ENCODE measurements at regions not wholly inside any gene's neighbourhood (a gene's known extent, or its start where the extent isn't known, plus 50 kb on each side); places are given as distances from the start of the nearest gene placed in this dataset.
A peak's percentile ranks its signal among the peaks of the same experiment; 100 is the strongest.

GRCh38 chr5:143920772-143921171, 108.8 kb downstream of the HMHB1 start:
- CTCF ChIA-PET, result no interaction called here
- in situ Hi-C loops (cut with MboI), result no loop called here
- Histone ChIP-seq H3K4me1 (ENCODE audit: control insufficient read depth, insufficient read depth, low read length) (no peaks in the 10 kb centered on the region), H3K36me3 (ENCODE audit: control insufficient read depth in 2 of 2, insufficient read depth in 2 of 2, low read length in 1 of 2) (no peaks in the 10 kb centered on the region), H3K9me3 (replicated peaks; ENCODE audit: control insufficient read depth, insufficient read depth, low read length) (no peaks in the 10 kb centered on the region), H3K4me3 (no peak overlapping the region), H3K9ac (ENCODE audit: control insufficient read depth, insufficient read depth, low read length) (no peak overlapping the region), H3K4me2 (ENCODE audit: control insufficient read depth, insufficient read depth) (no peak overlapping the region), H2AFZ (ENCODE audit: control insufficient read depth, low read depth, low read length) (no peak overlapping the region), H3K79me2 (ENCODE audit: control insufficient read depth, insufficient read depth, low read length) (no peaks in the 10 kb centered on the region), H4K20me1 (ENCODE audit: control insufficient read depth, insufficient read depth) (no peaks in the 10 kb centered on the region), H3K27me3 (replicated peaks in 1 of 2; ENCODE audit: control insufficient read depth in 2 of 2, insufficient read depth in 2 of 2, low read length in 1 of 2) (no peaks in the 10 kb centered on the region), H3K27ac (ENCODE audit: control insufficient read depth, insufficient read depth) (no peak overlapping the region)
- no peak for DNase-seq (ENCODE audit: low read depth, low spot score)
- RAD21 ChIA-PET (ENCODE audit: unreplicated experiment), result no interaction called here
- intact Hi-C loops (cut with micrococcal nuclease; ENCODE audit: unreplicated experiment), result no loop called here
- 100% methylated on average over 1 of the region's 1 CpG for WGBS (ENCODE audit: insufficient coverage, insufficient replicate concordance, low lambda C conversion rate, missing lambda C conversion rate)
- SMC1A ChIA-PET (ENCODE audit: uncharacterized antibody, unreplicated experiment), result interaction anchor here (1.2 kb wide), 1 partner anchor 15 kb away, joined by 3 read pairs; no protein-coding TSS in a partner anchor
- peak; percentile 26; the same call in 2 of the 3 replicates for ATAC-seq
- no peak for FAIRE-seq
- POLR2A ChIA-PET, result no interaction called here
- no TSS peak for BruUV-seq (replicated peaks)
- TF ChIP-seq POLR2A (IDR thresholded peaks at IDR 0.05; ENCODE audit: low read depth, low read length) (no peak), FOS (IDR thresholded peaks at IDR 0.05; ENCODE audit: borderline replicate concordance, extremely low read depth, insufficient read length) (no peak), TCF7 (IDR thresholded peaks at IDR 0.05; ENCODE audit: borderline replicate concordance) (no peak), ESRRA (IDR thresholded peaks at IDR 0.05; ENCODE audit: low read length) (no peak), NR2C2 (IDR thresholded peaks at IDR 0.05; ENCODE audit: borderline replicate concordance, control insufficient read depth, insufficient read length, low read depth) (no peak), YY1 (IDR thresholded peaks at IDR 0.05; ENCODE audit: low read depth, low read length) (no peak), YBX1 (IDR thresholded peaks at IDR 0.05) (no peak), SUPT20H (IDR thresholded peaks at IDR 0.05; ENCODE audit: borderline replicate concordance, control insufficient read depth, low read depth, low read length) (no peak), ZNF687 (IDR thresholded peaks at IDR 0.05) (no peak), PKNOX1 (IDR thresholded peaks at IDR 0.05) (no peak), NFIC (IDR thresholded peaks at IDR 0.05; ENCODE audit: low read depth, low read length) (no peak), EED (IDR thresholded peaks at IDR 0.05; ENCODE audit: low read depth) (no peak)
- TF ChIP-seq, protein P1, sequence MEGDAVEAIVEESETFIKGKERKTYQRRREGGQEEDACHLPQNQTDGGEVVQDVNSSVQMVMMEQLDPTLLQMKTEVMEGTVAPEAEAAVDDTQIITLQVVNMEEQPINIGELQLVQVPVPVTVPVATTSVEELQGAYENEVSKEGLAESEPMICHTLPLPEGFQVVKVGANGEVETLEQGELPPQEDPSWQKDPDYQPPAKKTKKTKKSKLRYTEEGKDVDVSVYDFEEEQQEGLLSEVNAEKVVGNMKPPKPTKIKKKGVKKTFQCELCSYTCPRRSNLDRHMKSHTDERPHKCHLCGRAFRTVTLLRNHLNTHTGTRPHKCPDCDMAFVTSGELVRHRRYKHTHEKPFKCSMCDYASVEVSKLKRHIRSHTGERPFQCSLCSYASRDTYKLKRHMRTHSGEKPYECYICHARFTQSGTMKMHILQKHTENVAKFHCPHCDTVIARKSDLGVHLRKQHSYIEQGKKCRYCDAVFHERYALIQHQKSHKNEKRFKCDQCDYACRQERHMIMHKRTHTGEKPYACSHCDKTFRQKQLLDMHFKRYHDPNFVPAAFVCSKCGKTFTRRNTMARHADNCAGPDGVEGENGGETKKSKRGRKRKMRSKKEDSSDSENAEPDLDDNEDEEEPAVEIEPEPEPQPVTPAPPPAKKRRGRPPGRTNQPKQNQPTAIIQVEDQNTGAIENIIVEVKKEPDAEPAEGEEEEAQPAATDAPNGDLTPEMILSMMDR (IDR thresholded peaks at IDR 0.05 in 2 of 3, conservative IDR thresholded peaks at IDR 0.05 in 1 of 3; ENCODE audit: control insufficient read depth in 2 of 3, extremely low read depth in 1 of 3, insufficient read depth in 1 of 3, low read depth in 3 of 3, low read length in 3 of 3), result no peak
- TF ChIP-seq, protein P2, sequence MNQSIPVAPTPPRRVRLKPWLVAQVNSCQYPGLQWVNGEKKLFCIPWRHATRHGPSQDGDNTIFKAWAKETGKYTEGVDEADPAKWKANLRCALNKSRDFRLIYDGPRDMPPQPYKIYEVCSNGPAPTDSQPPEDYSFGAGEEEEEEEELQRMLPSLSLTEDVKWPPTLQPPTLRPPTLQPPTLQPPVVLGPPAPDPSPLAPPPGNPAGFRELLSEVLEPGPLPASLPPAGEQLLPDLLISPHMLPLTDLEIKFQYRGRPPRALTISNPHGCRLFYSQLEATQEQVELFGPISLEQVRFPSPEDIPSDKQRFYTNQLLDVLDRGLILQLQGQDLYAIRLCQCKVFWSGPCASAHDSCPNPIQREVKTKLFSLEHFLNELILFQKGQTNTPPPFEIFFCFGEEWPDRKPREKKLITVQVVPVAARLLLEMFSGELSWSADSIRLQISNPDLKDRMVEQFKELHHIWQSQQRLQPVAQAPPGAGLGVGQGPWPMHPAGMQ (IDR thresholded peaks at IDR 0.05; ENCODE audit: borderline replicate concordance), result no peak
- TF ChIP-seq, protein P3, sequence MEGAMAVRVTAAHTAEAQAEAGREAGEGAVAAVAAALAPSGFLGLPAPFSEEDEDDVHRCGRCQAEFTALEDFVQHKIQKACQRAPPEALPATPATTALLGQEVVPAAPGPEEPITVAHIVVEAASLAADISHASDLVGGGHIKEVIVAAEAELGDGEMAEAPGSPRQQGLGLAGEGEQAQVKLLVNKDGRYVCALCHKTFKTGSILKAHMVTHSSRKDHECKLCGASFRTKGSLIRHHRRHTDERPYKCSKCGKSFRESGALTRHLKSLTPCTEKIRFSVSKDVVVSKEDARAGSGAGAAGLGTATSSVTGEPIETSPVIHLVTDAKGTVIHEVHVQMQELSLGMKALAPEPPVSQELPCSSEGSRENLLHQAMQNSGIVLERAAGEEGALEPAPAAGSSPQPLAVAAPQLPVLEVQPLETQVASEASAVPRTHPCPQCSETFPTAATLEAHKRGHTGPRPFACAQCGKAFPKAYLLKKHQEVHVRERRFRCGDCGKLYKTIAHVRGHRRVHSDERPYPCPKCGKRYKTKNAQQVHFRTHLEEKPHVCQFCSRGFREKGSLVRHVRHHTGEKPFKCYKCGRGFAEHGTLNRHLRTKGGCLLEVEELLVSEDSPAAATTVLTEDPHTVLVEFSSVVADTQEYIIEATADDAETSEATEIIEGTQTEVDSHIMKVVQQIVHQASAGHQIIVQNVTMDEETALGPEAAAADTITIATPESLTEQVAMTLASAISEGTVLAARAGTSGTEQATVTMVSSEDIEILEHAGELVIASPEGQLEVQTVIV (IDR thresholded peaks at IDR 0.05; ENCODE audit: borderline replicate concordance, partially characterized antibody), result no peak

Measured in GM12878 (cell line).